ENCODE measurements at regions not wholly inside any gene's neighbourhood (a gene's known extent, or its start where the extent isn't known, plus 50 kb on each side); places are given as distances from the start of the nearest gene placed in this dataset.

DNA sequence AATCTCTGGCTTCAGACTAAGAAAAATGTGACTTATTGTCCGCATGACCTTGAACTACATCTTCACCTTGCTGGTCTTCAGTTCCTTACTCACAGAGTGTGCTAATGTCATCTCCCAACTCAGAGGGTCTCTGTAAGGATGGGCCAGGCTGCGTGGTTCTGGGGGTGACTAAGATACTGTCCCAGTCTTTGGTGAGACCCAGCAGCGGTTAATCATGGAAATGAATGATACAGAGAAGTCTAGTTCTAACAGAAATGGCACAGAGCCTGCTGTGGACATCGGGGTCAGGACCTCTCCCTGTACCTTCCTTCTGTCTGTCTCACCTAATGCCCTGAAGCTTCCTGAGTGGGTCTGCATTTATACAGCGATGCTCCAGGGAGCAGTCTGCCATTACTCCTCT is 662.7 kb upstream of the HS6ST1 start:
- Histone ChIP-seq H3K36me3 (no peaks in the 10 kb centered on the region), H3K27ac (no peak overlapping the region), H3K27me3 (no peaks in the 10 kb centered on the region), H3K9me3 (no peaks in the 10 kb centered on the region), H3K4me1 (ENCODE audit: control insufficient read depth in 1 of 2, insufficient read depth in 1 of 2, low read depth in 1 of 2, low read length in 1 of 2) (no peaks in the 10 kb centered on the region), H3K4me3 (ENCODE audit: low read depth in 1 of 2, low read length in 1 of 2) (no peak overlapping the region)
- TF ChIP-seq, protein P1, sequence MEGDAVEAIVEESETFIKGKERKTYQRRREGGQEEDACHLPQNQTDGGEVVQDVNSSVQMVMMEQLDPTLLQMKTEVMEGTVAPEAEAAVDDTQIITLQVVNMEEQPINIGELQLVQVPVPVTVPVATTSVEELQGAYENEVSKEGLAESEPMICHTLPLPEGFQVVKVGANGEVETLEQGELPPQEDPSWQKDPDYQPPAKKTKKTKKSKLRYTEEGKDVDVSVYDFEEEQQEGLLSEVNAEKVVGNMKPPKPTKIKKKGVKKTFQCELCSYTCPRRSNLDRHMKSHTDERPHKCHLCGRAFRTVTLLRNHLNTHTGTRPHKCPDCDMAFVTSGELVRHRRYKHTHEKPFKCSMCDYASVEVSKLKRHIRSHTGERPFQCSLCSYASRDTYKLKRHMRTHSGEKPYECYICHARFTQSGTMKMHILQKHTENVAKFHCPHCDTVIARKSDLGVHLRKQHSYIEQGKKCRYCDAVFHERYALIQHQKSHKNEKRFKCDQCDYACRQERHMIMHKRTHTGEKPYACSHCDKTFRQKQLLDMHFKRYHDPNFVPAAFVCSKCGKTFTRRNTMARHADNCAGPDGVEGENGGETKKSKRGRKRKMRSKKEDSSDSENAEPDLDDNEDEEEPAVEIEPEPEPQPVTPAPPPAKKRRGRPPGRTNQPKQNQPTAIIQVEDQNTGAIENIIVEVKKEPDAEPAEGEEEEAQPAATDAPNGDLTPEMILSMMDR (IDR thresholded peaks at IDR 0.05) = no peak

DNA sequence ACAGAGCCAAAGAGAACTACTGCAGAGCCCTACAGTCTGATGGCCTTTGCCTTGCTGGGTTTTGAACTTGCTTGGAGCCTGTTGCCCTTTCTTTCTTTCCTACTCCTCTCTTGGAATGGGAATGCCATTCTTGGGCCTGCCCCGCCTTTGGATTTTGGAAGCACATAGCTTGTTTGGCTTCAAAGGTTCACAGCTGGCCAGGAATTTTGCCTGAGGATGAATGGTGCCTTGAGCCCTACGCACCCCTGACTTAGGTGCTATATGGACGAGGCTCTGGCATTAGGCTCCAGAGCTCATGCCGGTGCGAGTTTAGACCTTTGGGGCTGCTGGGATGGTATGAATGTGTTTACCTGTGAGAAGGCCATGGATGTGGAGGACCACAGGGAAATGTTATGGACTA is 663.3 kb upstream of the HS6ST1 start:
- H3K36me3 ChIP-seq = no peaks in the 10 kb centered on the region
- TF ChIP-seq, protein P1 (IDR thresholded peaks at IDR 0.05) = no peak

DNA sequence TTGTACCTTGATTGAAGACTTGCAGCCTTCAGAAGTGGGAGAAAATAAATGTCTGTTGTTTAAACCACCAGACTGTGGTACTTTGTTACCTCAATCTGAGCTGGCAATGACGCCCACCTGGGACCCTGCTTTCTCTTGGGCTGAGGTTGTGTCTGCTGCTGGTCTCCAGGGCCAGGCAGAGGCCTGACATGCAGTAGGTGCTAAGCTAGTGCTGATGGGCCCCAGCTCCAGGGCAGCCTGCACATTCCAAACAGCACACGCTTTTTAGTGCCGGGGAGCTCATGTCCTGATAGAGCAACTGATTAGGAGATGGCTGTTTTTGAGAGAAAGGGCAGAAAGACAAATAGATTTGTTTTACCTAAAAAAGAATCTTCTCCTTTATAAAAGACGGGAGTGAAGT is 664.0 kb upstream of the HS6ST1 start:
- no peak overlapping the region for H3K4me3 ChIP-seq (ENCODE audit: low read depth in 1 of 2, low read length in 1 of 2)
- no peaks in the 10 kb centered on the region for H3K36me3 ChIP-seq
- H3K4me1 ChIP-seq (ENCODE audit: control insufficient read depth in 1 of 2, insufficient read depth in 1 of 2, low read depth in 1 of 2, low read length in 1 of 2) = no peaks in the 10 kb centered on the region
- TF ChIP-seq, protein P1 (IDR thresholded peaks at IDR 0.05) = no peak
- H3K27ac ChIP-seq = no peak overlapping the region
- no peaks in the 10 kb centered on the region for H3K27me3 ChIP-seq
- H3K9me3 ChIP-seq = no peaks in the 10 kb centered on the region

More for the DNA sequence above, 663.3 kb upstream of the HS6ST1 start:
- H3K27ac ChIP-seq = no peak overlapping the region
- no peaks in the 10 kb centered on the region for H3K9me3 ChIP-seq
- H3K4me1 ChIP-seq (ENCODE audit: control insufficient read depth in 1 of 2, insufficient read depth in 1 of 2, low read depth in 1 of 2, low read length in 1 of 2) = no peaks in the 10 kb centered on the region
- H3K27me3 ChIP-seq = no peaks in the 10 kb centered on the region
- H3K4me3 ChIP-seq (ENCODE audit: low read depth in 1 of 2, low read length in 1 of 2) = no peak overlapping the region

GRCh38 chr2:128983094-128983493 is 664.4 kb upstream of the HS6ST1 start:
- Histone ChIP-seq H3K4me1 (ENCODE audit: control insufficient read depth in 1 of 2, insufficient read depth in 1 of 2, low read depth in 1 of 2, low read length in 1 of 2) (no peaks in the 10 kb centered on the region), H3K9me3 (no peaks in the 10 kb centered on the region), H3K27ac (no peak overlapping the region), H3K27me3 (no peaks in the 10 kb centered on the region), H3K4me3 (ENCODE audit: low read depth in 1 of 2, low read length in 1 of 2) (no peak overlapping the region), H3K36me3 (no peaks in the 10 kb centered on the region)
- TF ChIP-seq, protein P1 (IDR thresholded peaks at IDR 0.05) = no peak

DNA sequence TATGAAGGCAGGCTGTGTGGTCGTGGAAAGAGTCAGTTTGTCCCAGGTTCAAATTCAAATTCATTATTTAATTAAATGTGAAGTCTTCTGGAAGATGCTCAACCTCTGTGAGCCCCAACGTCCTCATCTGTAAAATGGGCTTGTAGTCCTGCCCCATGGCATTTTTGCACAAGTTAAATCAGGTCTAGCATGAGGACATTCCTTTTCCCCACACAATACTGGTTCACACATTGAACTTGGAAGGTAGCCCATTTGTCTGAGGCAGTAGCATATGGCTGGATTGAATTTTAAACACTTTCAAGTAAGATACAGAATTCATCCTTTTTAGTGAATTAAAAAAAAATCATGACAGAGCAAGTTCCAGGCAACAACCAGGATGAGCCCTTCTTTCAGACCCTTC is 665.4 kb upstream of the HS6ST1 start:
- TF ChIP-seq, protein P1 (IDR thresholded peaks at IDR 0.05) = no peak
- Histone ChIP-seq H3K27ac (no peak overlapping the region), H3K9me3 (no peaks in the 10 kb centered on the region), H3K4me3 (ENCODE audit: low read depth in 1 of 2, low read length in 1 of 2) (no peak overlapping the region), H3K27me3 (no peaks in the 10 kb centered on the region), H3K36me3 (no peaks in the 10 kb centered on the region), H3K4me1 (ENCODE audit: control insufficient read depth in 1 of 2, insufficient read depth in 1 of 2, low read depth in 1 of 2, low read length in 1 of 2) (no peaks in the 10 kb centered on the region)

DNA sequence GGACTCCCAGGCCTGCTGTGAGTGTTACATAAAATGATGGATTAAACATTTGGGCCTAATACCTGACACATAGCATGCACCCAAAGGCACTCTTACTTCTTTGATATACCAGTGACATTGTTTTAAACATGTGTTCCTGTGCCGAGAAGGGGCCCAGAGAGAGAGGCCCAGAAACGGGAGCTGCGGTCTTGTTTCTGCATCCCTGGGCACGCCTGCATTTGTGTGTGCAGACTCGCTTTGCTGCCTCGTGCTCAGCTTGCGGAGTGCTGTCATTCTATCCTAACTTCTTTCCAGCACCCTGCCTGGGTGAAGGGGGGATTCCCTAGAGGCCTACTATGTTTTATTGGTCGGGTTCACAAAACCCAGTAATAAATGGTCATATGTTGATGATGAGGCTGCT is 666.2 kb upstream of the HS6ST1 start:
- Histone ChIP-seq H3K4me3 (ENCODE audit: low read depth in 1 of 2, low read length in 1 of 2) (no peak overlapping the region), H3K9me3 (no peaks in the 10 kb centered on the region), H3K27ac (no peak overlapping the region), H3K36me3 (no peaks in the 10 kb centered on the region), H3K4me1 (ENCODE audit: control insufficient read depth in 1 of 2, insufficient read depth in 1 of 2, low read depth in 1 of 2, low read length in 1 of 2) (no peaks in the 10 kb centered on the region), H3K27me3 (no peaks in the 10 kb centered on the region)
- TF ChIP-seq, protein P1 (IDR thresholded peaks at IDR 0.05) = no peak
